GM12878 (cell line): ENCODE measurements at regions not wholly inside any gene's neighbourhood (a gene's known extent, or its start where the extent isn't known, plus 50 kb on each side); places are given as distances from the start of the nearest gene placed in this dataset.

Experiments used
- ATAC-seq: fragments of 200-7000 bp; cut with Tn5 transposase; 3 replicates; pipeline ENCODE4 v1.9.1; 2020; ENCODE audit warnings: mild to moderate bottlenecking, moderate library complexity
- BruUV-seq: library from RNA; stranded (reverse); fragments of 400-500 nt; replicated peaks from 2 replicates; lab custom pipeline; 2021; lab: Mats Ljungman, UMichigan
- CTCF ChIA-PET: fragments of 300-600 bp; sonication (Branson Sonifier 250); formaldehyde crosslinking; extraction: SDS; loops from one replicate; lab custom pipeline; 2021; ENCODE audit warnings: inconsistent platforms; lab: Yijun Ruan, JAX
- POLR2A ChIA-PET: fragments of 350-600 bp; formaldehyde crosslinking; extraction: SDS; loops from one replicate; lab custom pipeline; 2021; ENCODE audit warnings: inconsistent platforms; lab: Charles Lee
- RAD21 ChIA-PET: fragments of 300-600 bp; sonication (Branson Sonifier 250); formaldehyde crosslinking; loops from one replicate; lab custom pipeline; 2023; ENCODE audit warnings: antibody characterized with exemption; ENCODE audit not compliant: unreplicated experiment; lab: Charles Lee
- SMC1A ChIA-PET: fragments of 300-600 bp; sonication (Branson Sonifier 250); formaldehyde crosslinking; loops from one replicate; lab custom pipeline; 2023; ENCODE audit not compliant: unreplicated experiment, uncharacterized antibody; lab: Charles Lee
- DNase-seq: peaks from one replicate; pipeline ENCODE4 v3.0.0-alpha.2; 2011; ENCODE audit warnings: low read depth, low spot score
- FAIRE-seq: peaks from 3 replicates; lab custom pipeline; 2011; peaks lifted over from hg19 to GRCh38; lab: Jason Lieb, UNC
- H2AFZ ChIP-seq: 2 replicates; pipeline ENCODE4 v1.6.0; 2011; ENCODE audit warnings: low read depth, low read length, control low read depth; ENCODE audit not compliant: control insufficient read depth
- H3K27ac ChIP-seq: 2 replicates; pipeline ENCODE4 v1.5.1; 2011; ENCODE audit warnings: control low read depth; ENCODE audit not compliant: control insufficient read depth, insufficient read depth
- H3K27me3 ChIP-seq, 2 experiments: replicated peaks in 1 of 2; 2 replicates each; pipeline versions ENCODE4 v1.6.0 to v1.6.1; 2011; ENCODE audit warnings: low read length in 1 of 2; ENCODE audit not compliant: control insufficient read depth in 2 of 2, insufficient read depth in 2 of 2
- H3K36me3 ChIP-seq, 2 experiments: 2 replicates each; pipeline ENCODE4 v1.5.1; 2011; ENCODE audit warnings: low read length in 1 of 2; ENCODE audit not compliant: control insufficient read depth in 2 of 2, insufficient read depth in 2 of 2
- H3K4me1 ChIP-seq: 2 replicates; pipeline ENCODE4 v1.6.1; 2011; ENCODE audit warnings: mild to moderate bottlenecking, low read length, moderate library complexity, mixed read lengths; ENCODE audit not compliant: control insufficient read depth, insufficient read depth
- H3K4me2 ChIP-seq: 2 replicates; pipeline ENCODE4 v1.6.0; 2011; ENCODE audit warnings: control low read depth; ENCODE audit not compliant: control insufficient read depth, insufficient read depth
- H3K4me3 ChIP-seq: fragments of 200-600 bp; sonication (generic); 2 replicates; pipeline ENCODE4 v1.5.1; 2016
- H3K79me2 ChIP-seq: 2 replicates; pipeline ENCODE4 v1.6.0; 2011; ENCODE audit warnings: low read length; ENCODE audit not compliant: control insufficient read depth, insufficient read depth
- H3K9ac ChIP-seq: 2 replicates; pipeline ENCODE4 v1.8.0; 2011; ENCODE audit warnings: low read length, control low read depth, mixed read lengths; ENCODE audit not compliant: control insufficient read depth, insufficient read depth
- H3K9me3 ChIP-seq: replicated peaks from 3 replicates; pipeline ENCODE4 v1.5.1; 2011; ENCODE audit warnings: mild to moderate bottlenecking, low read length; ENCODE audit not compliant: control insufficient read depth, insufficient read depth
- H4K20me1 ChIP-seq: 2 replicates; pipeline ENCODE4 v1.6.0; 2011; ENCODE audit not compliant: control insufficient read depth, insufficient read depth
- CBX3 ChIP-seq: fragments of 200-600 bp; sonication (generic); IDR thresholded peaks from 2 replicates; pipeline ENCODE4 v1.6.1; 2016; ENCODE audit warnings: low read depth, borderline replicate concordance
- EED ChIP-seq: sonication (generic); IDR thresholded peaks from 2 replicates; pipeline ENCODE4 v1.6.1; 2016; ENCODE audit warnings: antibody characterized with exemption, low read depth
- MYB ChIP-seq: fragments of 150-350 bp; IDR thresholded peaks from 2 replicates; pipeline ENCODE4 v1.6.1; 2014; ENCODE audit warnings: mild to moderate bottlenecking, low read depth, low read length, borderline replicate concordance
- NBN ChIP-seq: fragments of 450-650 bp; IDR thresholded peaks from 2 replicates; pipeline ENCODE4 v1.6.1; 2016
- NFYB ChIP-seq: IDR thresholded peaks from 2 replicates; pipeline ENCODE4 v1.6.1; 2011; ENCODE audit warnings: low read depth, mild to moderate bottlenecking, low read length, improper control_type of control experiment, moderate library complexity; ENCODE audit not compliant: insufficient read depth
- NR2F1 ChIP-seq: fragments of 450-650 bp; conservative IDR thresholded peaks from 2 replicates; pipeline ENCODE4 v1.6.1; 2017; ENCODE audit warnings: mild to moderate bottlenecking
- SRF ChIP-seq, 2 experiments: IDR thresholded peaks; 2 replicates each; pipeline ENCODE4 v1.6.1; 2011; ENCODE audit warnings: low read depth in 2 of 2, low read length in 2 of 2, mild to moderate bottlenecking in 1 of 2, moderate library complexity in 1 of 2
- TCF3 ChIP-seq: IDR thresholded peaks from 2 replicates; pipeline ENCODE4 v1.6.1; 2012; ENCODE audit warnings: low read depth, mild to moderate bottlenecking, low read length, borderline replicate concordance; ENCODE audit not compliant: insufficient read depth
- ZNF217 ChIP-seq: fragments of 450-650 bp; IDR thresholded peaks from 2 replicates; pipeline ENCODE4 v1.6.1; 2017; ENCODE audit warnings: antibody characterized with exemption, mild to moderate bottlenecking
- WGBS: methylation state at CpG from one replicate; pipeline ENCODE4 v1.1.6; 2016; ENCODE audit warnings: low lambda C conversion rate; ENCODE audit not compliant: insufficient replicate concordance, insufficient coverage; ENCODE audit errors: missing lambda C conversion rate; 5-methylcytosine and 5-hydroxymethylcytosine counted together
- in situ Hi-C: fragments of 300-500 bp; cut with MboI; formaldehyde crosslinking; loops from 9 replicates; pipeline ENCODE4 v1.14.3; 2018; ENCODE audit warnings: mixed read lengths
- intact Hi-C: fragments of 100-400 bp; cut with micrococcal nuclease; formaldehyde crosslinking; loops from one replicate; pipeline ENCODE4 v1.14.2; 2022; ENCODE audit not compliant: unreplicated experiment

DNA sequence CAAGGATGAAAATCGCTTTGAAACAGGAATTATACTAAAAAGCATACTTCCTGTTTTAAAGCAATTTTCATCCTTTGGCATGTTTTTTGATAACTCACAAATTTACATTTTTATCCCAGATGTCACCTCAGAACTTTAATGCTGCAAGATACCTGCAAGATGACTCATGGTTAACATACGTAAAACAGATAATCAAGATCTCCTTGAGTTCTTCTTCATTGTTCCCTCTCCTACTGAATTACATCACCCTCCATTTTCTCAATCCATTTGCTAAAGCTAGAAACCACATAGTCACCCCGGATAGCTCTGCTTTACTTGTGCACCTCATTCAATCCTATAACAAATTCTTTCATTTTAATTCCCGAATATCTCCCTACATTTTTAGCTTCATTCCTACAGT is 1114.2 kb downstream of the PLA2G4A start:
- H3K9ac ChIP-seq = no peak overlapping the region
- in situ Hi-C loops = no loop called here
- no peaks in the 10 kb centered on the region for H3K4me1 ChIP-seq
- no peak for DNase-seq
- ChIA-PET SMC1A (interaction anchor here (1.0 to 1.4 kb wide), 2 partner anchors 10 to 22 kb away, joined by 5 read pairs; no protein-coding TSS in a partner anchor), POLR2A (no interaction called here), CTCF (no interaction called here), RAD21 (no interaction called here)
- intact Hi-C loops = no loop called here
- no peak overlapping the region for H2AFZ ChIP-seq
- H3K9me3 ChIP-seq = no peaks in the 10 kb centered on the region; the same call in 1 of the 3 replicates
- H4K20me1 ChIP-seq = no peaks in the 10 kb centered on the region
- no peak overlapping the region for H3K4me3 ChIP-seq
- TF ChIP-seq ZNF217 (no peak), MYB (no peak), NFYB (no peak), SRF (IDR thresholded peaks at IDR 0.05; ENCODE audit: low read depth in 2 of 2, low read length in 2 of 2) (no peak), NR2F1 (no peak), CBX3 (no peak), TCF3 (no peak), EED (no peak), NBN (no peak)
- BruUV-seq = no TSS peak
- no peak overlapping the region for H3K27ac ChIP-seq
- no peaks in the 10 kb centered on the region for H3K27me3 ChIP-seq
- WGBS = 48% methylated on average over 4 of the region's 4 CpGs
- H3K79me2 ChIP-seq = no peaks in the 10 kb centered on the region
- no peaks in the 10 kb centered on the region for H3K36me3 ChIP-seq
- no peak for FAIRE-seq
- no peak for ATAC-seq
- H3K4me2 ChIP-seq = no peak overlapping the region
